Activated T-helper 1 cell treated with anti-CD3 and anti-CD28 coated beads, Interleukin-12 subunit alpha, Interleukin-12 subunit beta, Interleukin-2, Interleukin-4 antibody, amounts not matched to agents 30 ng/mL and 10 ng/mL and 1 ng/mL, durations not matched to agents 14 hours and 24 hours and 36 hours (primary cell): ENCODE measurements at regions not wholly inside any gene's neighbourhood (a gene's known extent, or its start where the extent isn't known, plus 50 kb on each side); places are given as distances from the start of the nearest gene placed in this dataset.
"Not testable (repeated sequence)": the region's sequence is repeated elsewhere in the genome, so short reads cannot be mapped to it uniquely, and the experiment has no call there.

Source experiments
- DNase-seq: peaks from one replicate; pipeline ENCODE4 v3.0.0; 2021; ENCODE audit warnings: low spot score
- H3K27ac Mint-ChIP-seq: one replicate; pipeline ENCODE4 v1.8.0; 2021; ENCODE audit warnings: mild to moderate bottlenecking, mixed read lengths
- H3K27me3 Mint-ChIP-seq: one replicate; pipeline ENCODE4 v1.8.0; 2022; ENCODE audit warnings: mild to moderate bottlenecking, moderate library complexity, mixed read lengths; ENCODE audit not compliant: insufficient read depth
- H3K36me3 Mint-ChIP-seq: one replicate; pipeline ENCODE4 v1.8.0; 2021; ENCODE audit warnings: low read depth, mixed read lengths
- H3K4me1 Mint-ChIP-seq: one replicate; pipeline ENCODE4 v1.8.0; 2021; ENCODE audit warnings: low read depth, mixed read lengths
- H3K4me3 Mint-ChIP-seq: one replicate; pipeline ENCODE4 v1.8.0; 2021; ENCODE audit warnings: mild to moderate bottlenecking, moderate library complexity, mixed read lengths
- H3K9me3 Mint-ChIP-seq: one replicate; pipeline ENCODE4 v1.8.0; 2021; ENCODE audit warnings: mixed read lengths
- intact Hi-C: fragments of 100-400 bp; cut with micrococcal nuclease; formaldehyde crosslinking; loops from one replicate; pipeline ENCODE4 v1.15.1; 2024

DNA sequence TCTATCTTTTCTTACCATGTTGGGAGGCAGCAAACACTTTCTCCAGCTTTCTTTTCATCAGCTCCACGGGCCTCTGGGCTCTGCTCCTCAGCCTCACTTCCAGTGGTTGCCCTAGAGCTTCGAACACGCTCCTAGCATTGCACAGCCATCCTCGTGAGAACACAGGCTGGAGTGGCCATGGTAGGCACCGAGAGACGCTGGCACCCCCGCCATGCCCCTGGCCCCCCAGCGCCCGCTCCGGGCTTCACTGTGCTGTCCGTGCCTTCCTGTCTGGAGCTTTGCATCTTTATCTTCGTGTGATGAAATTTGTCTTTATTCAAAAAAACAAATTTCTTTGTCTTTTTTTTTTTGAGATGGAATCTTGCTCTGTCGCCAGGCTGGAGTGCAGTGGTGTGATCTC lies 352.2 kb downstream of the TMEM121 start:
- Mint-ChIP-seq H3K36me3 (no peaks in the 10 kb centered on the region), H3K27me3 (peaks cover 48% of the 10 kb centered on the region), H3K4me1 (no peaks in the 10 kb centered on the region), H3K9me3 (no peaks in the 10 kb centered on the region), H3K4me3 (no peak overlapping the region), H3K27ac (no peak overlapping the region)
- intact Hi-C loops: no loop called here
- DNase-seq: no peak

DNA sequence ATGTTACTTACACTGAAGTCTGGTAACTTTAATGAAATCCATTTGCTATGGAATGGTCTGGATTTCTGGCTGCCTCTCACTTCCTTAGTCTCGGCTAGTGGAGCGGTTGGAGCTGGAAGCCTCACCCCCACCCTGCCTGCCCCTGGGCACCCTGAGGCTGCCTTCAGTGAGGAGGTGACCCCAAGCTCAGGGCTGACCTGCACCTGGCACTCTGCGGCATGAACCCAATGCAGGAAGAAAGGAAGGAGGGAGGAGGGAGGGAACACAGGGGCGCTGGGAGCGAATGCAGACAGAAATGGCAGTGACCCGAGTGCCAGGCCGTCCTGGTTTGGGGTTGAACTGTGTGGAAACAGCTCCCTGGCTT lies 353.1 kb downstream of the TMEM121 start:
- DNase-seq: no peak
- H3K27me3 Mint-ChIP-seq: peaks cover 39% of the 10 kb centered on the region
- H3K4me1 Mint-ChIP-seq: no peaks in the 10 kb centered on the region
- no peaks in the 10 kb centered on the region for H3K9me3 Mint-ChIP-seq
- H3K4me3 Mint-ChIP-seq: no peak overlapping the region
- intact Hi-C loops: no loop called here
- H3K36me3 Mint-ChIP-seq: no peaks in the 10 kb centered on the region
- H3K27ac Mint-ChIP-seq: no peak overlapping the region

DNA sequence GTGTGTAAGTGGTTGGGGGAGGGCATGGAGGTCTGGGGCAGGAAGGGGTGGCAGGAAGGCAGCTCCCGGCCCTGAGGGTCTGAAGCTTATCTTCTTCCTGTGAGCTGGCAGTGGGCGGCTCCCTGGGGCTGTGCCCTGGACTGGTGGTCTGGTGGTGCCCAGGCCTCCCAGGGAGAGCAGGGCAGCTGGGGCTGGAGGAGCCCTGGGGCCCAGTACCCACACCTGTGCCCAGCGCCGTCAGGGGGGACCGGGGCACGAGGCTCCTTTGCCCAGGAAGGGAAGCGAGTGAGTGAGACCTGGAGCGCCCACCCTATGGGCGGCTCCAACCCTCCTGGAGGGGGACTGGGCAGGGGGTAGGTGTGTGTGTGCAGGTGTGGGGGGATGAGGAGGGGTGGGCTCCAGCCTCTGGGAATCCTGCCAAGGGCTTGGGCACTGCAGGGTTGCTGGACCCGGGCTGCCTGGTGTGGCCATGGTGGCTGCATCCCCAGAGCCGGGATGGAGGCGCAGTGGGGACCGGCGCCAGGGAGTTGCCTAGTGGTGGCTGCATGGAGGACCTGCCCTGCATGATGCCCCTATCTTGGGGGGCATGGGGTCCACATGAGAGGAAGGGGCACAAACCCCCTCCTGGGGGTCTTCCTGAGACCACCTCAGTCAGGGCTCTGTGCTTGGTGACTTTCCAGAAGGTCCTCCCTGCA lies 353.6 kb downstream of the TMEM121 start:
- intact Hi-C loops: no loop called here
- DNase-seq: no peak
- Mint-ChIP-seq H3K27ac (no peak overlapping the region), H3K4me1 (no peaks in the 10 kb centered on the region), H3K9me3 (no peaks in the 10 kb centered on the region), H3K36me3 (no peaks in the 10 kb centered on the region), H3K27me3 (peaks cover 38% of the 10 kb centered on the region), H3K4me3 (no peak overlapping the region)

DNA sequence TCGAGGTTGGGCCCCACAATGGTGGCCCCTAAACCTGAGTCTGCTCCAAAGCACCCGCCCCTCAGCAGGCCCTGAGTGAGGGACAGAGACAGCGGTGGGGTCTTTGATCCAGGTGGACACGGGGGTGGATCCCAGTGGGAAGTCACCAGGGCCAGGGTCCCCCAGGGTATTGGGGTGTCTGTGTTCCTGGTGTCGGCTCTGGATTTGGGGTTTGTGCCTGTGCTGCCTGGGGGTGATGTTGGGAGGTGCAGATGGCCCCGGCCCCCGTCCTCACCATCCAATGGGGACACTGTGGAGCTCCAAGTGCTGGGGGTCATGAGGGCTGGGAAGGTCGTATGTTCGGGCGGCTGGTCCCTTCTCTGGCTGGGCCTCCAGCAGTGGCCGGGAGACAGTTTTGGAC lies 354.2 kb downstream of the TMEM121 start:
- no peaks in the 10 kb centered on the region for H3K9me3 Mint-ChIP-seq
- intact Hi-C loops: no loop called here
- no peaks in the 10 kb centered on the region for H3K36me3 Mint-ChIP-seq
- peaks cover 32% of the 10 kb centered on the region for H3K27me3 Mint-ChIP-seq
- H3K27ac Mint-ChIP-seq: no peak overlapping the region
- H3K4me3 Mint-ChIP-seq: no peak overlapping the region
- DNase-seq: no peak
- no peaks in the 10 kb centered on the region for H3K4me1 Mint-ChIP-seq

DNA sequence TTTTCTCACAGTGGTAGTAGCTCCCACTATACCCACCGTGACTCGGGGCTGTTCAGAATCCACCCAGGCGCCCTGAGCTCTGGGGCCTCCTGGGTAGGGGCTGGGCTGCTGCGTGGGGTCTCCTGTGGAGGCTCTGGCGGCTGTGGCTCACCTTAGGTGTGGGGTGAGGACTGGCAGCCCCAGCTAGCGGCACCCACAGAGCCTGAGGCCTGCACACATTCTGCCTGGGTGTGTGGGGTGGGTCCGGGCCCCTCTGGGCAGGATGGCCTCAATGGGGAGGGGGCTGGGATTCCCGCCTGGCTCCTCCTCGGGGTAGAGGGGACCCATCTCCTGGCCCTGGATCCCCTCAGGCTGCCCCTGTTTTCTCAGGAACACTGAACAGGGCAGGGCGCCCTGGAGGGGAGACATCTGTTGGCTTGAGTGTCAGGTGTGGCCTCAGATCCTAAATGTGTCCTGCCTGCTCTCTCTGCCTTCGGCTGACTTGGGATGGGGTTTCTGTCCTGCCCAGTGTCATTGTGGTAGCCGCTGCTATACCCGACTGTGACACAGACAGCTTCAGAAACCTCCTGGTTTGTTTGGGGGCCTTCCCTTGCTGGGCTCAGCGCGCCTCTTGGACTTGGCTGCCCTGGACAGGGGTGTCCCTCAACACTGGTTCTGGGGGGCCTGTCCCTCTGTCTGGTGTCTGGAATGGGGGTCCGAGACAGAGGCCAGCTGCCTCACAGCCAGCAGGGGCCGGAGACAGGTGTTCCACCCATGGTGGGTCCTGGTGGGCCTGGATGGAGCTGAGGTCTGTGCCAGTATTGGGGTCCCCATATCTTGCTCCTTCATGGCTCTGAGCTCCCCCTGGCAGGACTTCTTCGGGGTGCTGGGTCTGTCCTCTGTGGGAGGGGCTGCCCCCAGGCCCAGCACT lies 354.9 kb downstream of the TMEM121 start:
- no peak overlapping the region for H3K4me3 Mint-ChIP-seq
- no peaks in the 10 kb centered on the region for H3K9me3 Mint-ChIP-seq
- intact Hi-C loops: no loop called here
- H3K27me3 Mint-ChIP-seq: peaks cover 25% of the 10 kb centered on the region
- H3K36me3 Mint-ChIP-seq: no peaks in the 10 kb centered on the region
- no peaks in the 10 kb centered on the region for H3K4me1 Mint-ChIP-seq
- DNase-seq: no peak
- no peak overlapping the region for H3K27ac Mint-ChIP-seq

- H3K4me1 Mint-ChIP-seq, H3K27ac Mint-ChIP-seq, H3K36me3 Mint-ChIP-seq, intact Hi-C loops, DNase-seq, H3K4me3 Mint-ChIP-seq, H3K9me3 Mint-ChIP-seq: not testable (repeated sequence)
- H3K27me3 Mint-ChIP-seq: peaks cover 21% of the 10 kb centered on the region
These were observed 355.6 kb downstream of the TMEM121 start for GRCh38 chr14:105882011-105882410.

DNA sequence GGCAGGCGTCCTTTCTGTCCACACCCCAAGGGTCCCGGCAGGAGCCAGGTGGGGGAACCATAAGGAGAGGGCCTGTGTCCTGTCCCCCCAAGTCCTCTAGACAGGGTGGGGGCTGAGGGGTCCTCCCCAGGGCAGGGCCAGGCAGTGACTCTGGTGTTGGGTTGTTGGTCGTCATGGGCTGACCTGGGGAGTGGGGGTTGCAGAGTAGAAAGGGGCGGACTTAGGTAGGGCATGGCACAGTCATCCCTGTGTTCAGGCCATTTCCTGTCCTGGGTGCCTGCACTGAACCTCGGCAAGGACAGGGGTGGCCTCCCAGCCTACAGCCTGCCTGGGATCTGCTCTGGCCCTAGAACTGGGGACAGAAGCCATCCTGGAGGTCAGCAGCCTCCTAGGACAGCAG lies 356.2 kb downstream of the TMEM121 start:
- no peak overlapping the region for H3K4me3 Mint-ChIP-seq
- no peaks in the 10 kb centered on the region for H3K4me1 Mint-ChIP-seq
- no peak overlapping the region for H3K27ac Mint-ChIP-seq
- peaks cover 23% of the 10 kb centered on the region for H3K27me3 Mint-ChIP-seq
- intact Hi-C loops: no loop called here
- DNase-seq: no peak
- no peaks in the 10 kb centered on the region for H3K36me3 Mint-ChIP-seq
- no peaks in the 10 kb centered on the region for H3K9me3 Mint-ChIP-seq

GRCh38 chr14:105883066-105884005 lies 357.0 kb downstream of the TMEM121 start:
- H3K9me3 Mint-ChIP-seq: no peaks in the 10 kb centered on the region
- H3K27me3 Mint-ChIP-seq: peaks cover 27% of the 10 kb centered on the region
- no peak overlapping the region for H3K27ac Mint-ChIP-seq
- H3K36me3 Mint-ChIP-seq: no peaks in the 10 kb centered on the region
- H3K4me1 Mint-ChIP-seq: peaks cover 6% of the 10 kb centered on the region
- H3K4me3 Mint-ChIP-seq: no peak overlapping the region
- intact Hi-C loops: no loop called here
- DNase-seq: no peak

GRCh38 chr14:105884192-105884807 lies 357.9 kb downstream of the TMEM121 start:
- H3K4me1 Mint-ChIP-seq, H3K36me3 Mint-ChIP-seq, intact Hi-C loops, H3K4me3 Mint-ChIP-seq, DNase-seq, H3K27ac Mint-ChIP-seq, H3K9me3 Mint-ChIP-seq: not testable (repeated sequence)
- H3K27me3 Mint-ChIP-seq: peaks cover 25% of the 10 kb centered on the region

DNA sequence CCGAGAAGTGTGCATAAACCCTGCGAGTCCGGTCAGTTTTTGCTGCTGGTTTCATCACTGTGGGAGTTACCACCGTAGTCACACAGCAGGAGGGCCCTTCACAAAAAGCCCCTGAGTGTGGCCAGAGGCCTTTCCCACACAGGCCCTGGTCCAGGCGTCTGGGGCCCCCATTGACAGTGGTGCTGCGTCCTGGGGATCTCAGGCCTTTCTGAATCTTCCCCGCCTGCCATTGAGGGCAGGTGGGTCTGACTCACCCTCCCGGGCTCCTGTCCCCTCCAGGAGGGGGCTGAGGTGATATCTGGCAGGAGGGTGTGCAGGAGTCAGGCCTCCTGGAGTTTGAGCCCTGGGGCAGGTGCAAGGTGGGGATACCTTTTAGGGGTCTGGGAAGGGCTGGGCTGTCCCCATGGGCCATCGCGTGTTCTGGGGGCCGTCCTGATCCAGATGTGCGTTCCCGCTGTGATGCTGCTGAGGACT lies 358.5 kb downstream of the TMEM121 start:
- no peak for DNase-seq
- intact Hi-C loops: no loop called here
- Mint-ChIP-seq H3K4me1 (peaks cover 7% of the 10 kb centered on the region), H3K9me3 (no peaks in the 10 kb centered on the region), H3K36me3 (no peaks in the 10 kb centered on the region), H3K4me3 (no peak overlapping the region), H3K27ac (no peak overlapping the region), H3K27me3 (peaks cover 22% of the 10 kb centered on the region)

- Mint-ChIP-seq H3K9me3 (no peaks in the 10 kb centered on the region), H3K36me3 (no peaks in the 10 kb centered on the region), H3K4me3 (no peak overlapping the region), H3K27ac (no peak overlapping the region), H3K4me1 (peaks cover 7% of the 10 kb centered on the region), H3K27me3 (peaks cover 21% of the 10 kb centered on the region)
- intact Hi-C loops: no loop called here
- DNase-seq: no peak
These were observed 359.4 kb downstream of the TMEM121 start for GRCh38 chr14:105885561-105886320.

DNA sequence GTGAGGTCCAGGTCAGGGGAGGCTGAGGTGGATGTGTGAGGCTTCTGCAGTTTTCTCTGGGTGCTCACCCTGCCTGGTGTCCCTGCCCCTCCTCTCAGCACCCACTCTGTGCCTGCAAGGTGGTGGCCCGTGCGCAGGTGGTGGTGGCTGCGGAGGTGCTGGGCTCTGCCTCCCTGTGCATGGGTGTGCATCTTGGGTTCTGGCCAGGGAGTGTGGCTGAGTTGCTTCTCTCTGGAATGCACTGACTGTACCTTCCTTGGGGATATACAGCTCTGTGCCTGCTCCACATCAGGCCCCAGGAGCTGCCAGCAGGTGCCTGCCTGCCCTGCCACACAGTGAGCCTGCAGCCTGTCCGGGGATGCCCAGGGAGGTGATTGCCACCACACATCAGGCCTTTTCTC lies 360.4 kb downstream of the TMEM121 start:
- DNase-seq, H3K27ac Mint-ChIP-seq, H3K9me3 Mint-ChIP-seq, H3K4me1 Mint-ChIP-seq, H3K4me3 Mint-ChIP-seq, intact Hi-C loops, H3K36me3 Mint-ChIP-seq: not testable (repeated sequence)
- peaks cover 23% of the 10 kb centered on the region for H3K27me3 Mint-ChIP-seq
